IMR-90 (cell line): ENCODE measurements at regions not wholly inside any gene's neighbourhood (a gene's known extent, or its start where the extent isn't known, plus 50 kb on each side); places are given as distances from the start of the nearest gene placed in this dataset.

Source experiments
- ATAC-seq: fragments of 200-7000 bp; cut with Tn5 transposase; 2 replicates; pipeline ENCODE4 v1.9.1; 2020; ENCODE audit warnings: low read depth, mild to moderate bottlenecking, moderate library complexity
- BruUV-seq: library from RNA; stranded (reverse); fragments of 400-500 nt; replicated peaks from 2 replicates; lab custom pipeline; 2021; lab: Mats Ljungman, UMichigan
- CTCF ChIA-PET: fragments of 300-600 bp; formaldehyde crosslinking; extraction: SDS; loops from one replicate; lab custom pipeline; 2021; ENCODE audit warnings: antibody characterized with exemption; lab: Yijun Ruan, JAX
- POLR2A ChIA-PET: fragments of 300-600 bp; sonication (Branson Sonifier 250); formaldehyde crosslinking; loops from one replicate; lab custom pipeline; 2022; ENCODE audit warnings: antibody characterized with exemption; ENCODE audit not compliant: unreplicated experiment; lab: Charles Lee
- DNase-seq: peaks from one replicate; pipeline ENCODE4 v3.0.0; 2013
- H2AFZ ChIP-seq: replicated peaks from 2 replicates; pipeline ENCODE3; 2013; ENCODE audit warnings: low read length, mild to moderate bottlenecking; ENCODE audit not compliant: poor library complexity
- H2AK5ac ChIP-seq: 2 replicates; pipeline ENCODE4 v1.6.1; 2013; ENCODE audit warnings: low read depth, low read length, inconsistent platforms
- H2AK9ac ChIP-seq: replicated peaks from 2 replicates; pipeline ENCODE3; 2013; ENCODE audit warnings: mild to moderate bottlenecking, low read depth, low read length, moderate library complexity; ENCODE audit not compliant: poor library complexity
- H2BK120ac ChIP-seq: 2 replicates; pipeline ENCODE4 v1.6.1; 2013; ENCODE audit warnings: low read depth, low read length, inconsistent platforms
- H2BK15ac ChIP-seq: 3 replicates; pipeline ENCODE4 v1.6.1; 2013; ENCODE audit warnings: low read depth, low read length, inconsistent platforms
- H2BK20ac ChIP-seq: 2 replicates; pipeline ENCODE4 v1.6.1; 2013; ENCODE audit warnings: low read depth, mild to moderate bottlenecking, inconsistent platforms, low read length, moderate library complexity
- H2BK5ac ChIP-seq: 2 replicates; pipeline ENCODE4 v1.6.1; 2013; ENCODE audit warnings: mild to moderate bottlenecking, low read depth, low read length, inconsistent platforms; ENCODE audit not compliant: poor library complexity, severe bottlenecking
- H3K14ac ChIP-seq: replicated peaks from 2 replicates; pipeline ENCODE4 v1.6.1; 2013; ENCODE audit warnings: low read depth, low read length, inconsistent platforms
- H3K18ac ChIP-seq: 2 replicates; pipeline ENCODE4 v1.6.1; 2013; ENCODE audit warnings: low read depth, low read length, control low read depth
- H3K23ac ChIP-seq: 2 replicates; pipeline ENCODE4 v1.6.1; 2013; ENCODE audit warnings: low read depth, low read length, inconsistent platforms
- H3K27ac ChIP-seq: 2 replicates; pipeline ENCODE4 v1.5.1; 2013; ENCODE audit warnings: mild to moderate bottlenecking, control low read depth, low read length; ENCODE audit not compliant: insufficient read depth
- H3K27me3 ChIP-seq: 2 replicates; pipeline ENCODE4 v1.6.1; 2013; ENCODE audit warnings: low read length; ENCODE audit not compliant: control insufficient read depth, insufficient read depth
- H3K36me3 ChIP-seq: 2 replicates; pipeline ENCODE4 v1.6.1; 2013; ENCODE audit warnings: low read length, mixed read lengths; ENCODE audit not compliant: control insufficient read depth, insufficient read depth
- H3K4ac ChIP-seq: 2 replicates; pipeline ENCODE4 v1.6.1; 2013; ENCODE audit warnings: low read depth, low read length, inconsistent platforms
- H3K4me1 ChIP-seq: 2 replicates; pipeline ENCODE4 v1.6.1; 2013; ENCODE audit warnings: low read length, mixed read lengths; ENCODE audit not compliant: control insufficient read depth, insufficient read depth
- H3K4me2 ChIP-seq: 2 replicates; pipeline ENCODE4 v1.6.1; 2013; ENCODE audit warnings: low read depth, mild to moderate bottlenecking, control low read depth, low read length, moderate library complexity
- H3K4me3 ChIP-seq: 2 replicates; pipeline ENCODE4 v1.5.1; 2013; ENCODE audit warnings: low read depth, mild to moderate bottlenecking, control low read depth, low read length, moderate library complexity; ENCODE audit not compliant: insufficient read depth
- H3K56ac ChIP-seq: 2 replicates; pipeline ENCODE4 v1.6.1; 2013; ENCODE audit warnings: low read length, inconsistent platforms; ENCODE audit not compliant: insufficient read depth; ENCODE audit errors: extremely low read depth
- H3K79me1 ChIP-seq, 2 experiments: 2 replicates each; pipeline ENCODE4 v1.6.1; 2013; ENCODE audit warnings: low read length in 2 of 2, inconsistent platforms in 1 of 2, low read depth in 1 of 2
- H3K9ac ChIP-seq: 2 replicates; pipeline ENCODE4 v1.6.1; 2013; ENCODE audit warnings: low read depth, low read length, control low read depth
- H3K9me1 ChIP-seq: 2 replicates; pipeline ENCODE4 v1.6.1; 2013; ENCODE audit warnings: low read length, inconsistent platforms; ENCODE audit not compliant: insufficient read depth
- H3K9me3 ChIP-seq: 2 replicates; pipeline ENCODE4 v1.6.1; 2013; ENCODE audit warnings: low read length; ENCODE audit not compliant: control insufficient read depth, insufficient read depth
- H4K20me1 ChIP-seq: 2 replicates; pipeline ENCODE4 v1.6.1; 2013; ENCODE audit warnings: low read length, inconsistent platforms; ENCODE audit not compliant: insufficient read depth
- H4K5ac ChIP-seq: 2 replicates; pipeline ENCODE4 v1.6.1; 2013; ENCODE audit warnings: mild to moderate bottlenecking, low read depth, low read length, control low read depth
- H4K8ac ChIP-seq, 2 experiments: 2 replicates each; pipeline ENCODE4 v1.6.1; 2013; ENCODE audit warnings: low read depth in 2 of 2, low read length in 2 of 2, control low read depth in 1 of 2, inconsistent platforms in 1 of 2
- H4K91ac ChIP-seq: 2 replicates; pipeline ENCODE4 v1.6.1; 2013; ENCODE audit warnings: low read depth, low read length, inconsistent platforms; ENCODE audit not compliant: insufficient read depth
- BHLHE40 ChIP-seq: fragments of 150-350 bp; IDR thresholded peaks from 2 replicates; pipeline ENCODE4 v1.6.1; 2016; ENCODE audit warnings: mild to moderate bottlenecking, low read depth, low read length
- CEBPB ChIP-seq: IDR thresholded peaks from 2 replicates; pipeline ENCODE4 v1.6.1; 2012; ENCODE audit warnings: low read depth, low read length, improper control_type of control experiment
- CHD1 ChIP-seq: IDR thresholded peaks from 2 replicates; pipeline ENCODE4 v1.6.1; 2012; ENCODE audit warnings: low read depth, low read length, improper control_type of control experiment
- FOS ChIP-seq: fragments of 150-350 bp; IDR thresholded peaks from 2 replicates; pipeline ENCODE4 v1.6.1; 2016; ENCODE audit warnings: low read depth, low read length
- MAFK ChIP-seq: IDR thresholded peaks from 2 replicates; pipeline ENCODE4 v1.6.1; 2012; ENCODE audit warnings: low read depth, low read length, improper control_type of control experiment
- MAZ ChIP-seq: IDR thresholded peaks from 2 replicates; pipeline ENCODE4 v1.6.1; 2012; ENCODE audit warnings: low read depth, mild to moderate bottlenecking, low read length, improper control_type of control experiment, moderate library complexity, borderline replicate concordance
- MXI1 ChIP-seq: IDR thresholded peaks from 2 replicates; pipeline ENCODE4 v1.6.1; 2012; ENCODE audit warnings: low read depth, mild to moderate bottlenecking, low read length, moderate library complexity, borderline replicate concordance
- NFE2L2 ChIP-seq: fragments of 150-350 bp; IDR thresholded peaks from 2 replicates; pipeline ENCODE4 v1.6.1; 2016; ENCODE audit warnings: low read depth, mild to moderate bottlenecking, low read length
- POLR2A ChIP-seq: IDR thresholded peaks from 2 replicates; pipeline ENCODE4 v1.6.1; 2012; ENCODE audit warnings: mild to moderate bottlenecking, low read depth, low read length
- RAD21 ChIP-seq: IDR thresholded peaks from 2 replicates; pipeline ENCODE4 v1.6.1; 2012; ENCODE audit warnings: low read length, improper control_type of control experiment
- RCOR1 ChIP-seq: IDR thresholded peaks from 2 replicates; pipeline ENCODE4 v1.6.1; 2012; ENCODE audit warnings: mild to moderate bottlenecking, low read length, improper control_type of control experiment; ENCODE audit not compliant: insufficient replicate concordance
- RFX5 ChIP-seq: IDR thresholded peaks from 2 replicates; pipeline ENCODE4 v1.8.0; 2012; ENCODE audit warnings: low read depth, mild to moderate bottlenecking, low read length, moderate library complexity
- SMC3 ChIP-seq: fragments of 150-350 bp; IDR thresholded peaks from 2 replicates; pipeline ENCODE4 v1.6.1; 2016; ENCODE audit warnings: low read depth, mild to moderate bottlenecking, antibody characterized with exemption, low read length, moderate library complexity
- WGBS, 2 experiments: methylation state at CpG; one replicate each; pipeline versions ENCODE4 v1.1.5 to v1.1.7; 2013; ENCODE audit warnings: missing lambda C conversion rate in 2 of 2; ENCODE audit not compliant: insufficient read length in 1 of 2; ENCODE audit errors: extremely low coverage in 2 of 2; 5-methylcytosine and 5-hydroxymethylcytosine counted together
- dilution Hi-C: fragments of 300-500 bp; cut with HindIII; formaldehyde crosslinking; loops from one replicate; pipeline ENCODE4 v1.14.3; 2018; ENCODE audit warnings: low sequenced_read_pairs; ENCODE audit not compliant: unreplicated experiment
- in situ Hi-C: fragments of 300-500 bp; cut with MboI; formaldehyde crosslinking; loops from 3 replicates; pipeline ENCODE4 v1.14.3; 2019; ENCODE audit warnings: low sequenced_read_pairs, inconsistent platforms, mixed read lengths
- intact Hi-C: fragments of 100-400 bp; cut with micrococcal nuclease; formaldehyde crosslinking; loops from 2 replicates; pipeline ENCODE4 v1.10.0; 2022
- TF ChIP-seq, protein P1 (sequence below): conservative IDR thresholded peaks from 2 replicates; pipeline ENCODE4 v1.5.1; 2012; ENCODE audit warnings: mild to moderate bottlenecking, low read depth, low read length, improper control_type of control experiment
- TF ChIP-seq, protein P2 (sequence below): fragments of 150-350 bp; IDR thresholded peaks from 2 replicates; pipeline ENCODE4 v1.6.1; 2016; ENCODE audit warnings: low read depth, mild to moderate bottlenecking, low read length, moderate library complexity, borderline replicate concordance
- TF ChIP-seq, protein P3 (sequence below): fragments of 150-350 bp; IDR thresholded peaks from 2 replicates; pipeline ENCODE4 v1.6.1; 2017; ENCODE audit warnings: mild to moderate bottlenecking, antibody characterized with exemption, low read length, low read depth

DNA sequence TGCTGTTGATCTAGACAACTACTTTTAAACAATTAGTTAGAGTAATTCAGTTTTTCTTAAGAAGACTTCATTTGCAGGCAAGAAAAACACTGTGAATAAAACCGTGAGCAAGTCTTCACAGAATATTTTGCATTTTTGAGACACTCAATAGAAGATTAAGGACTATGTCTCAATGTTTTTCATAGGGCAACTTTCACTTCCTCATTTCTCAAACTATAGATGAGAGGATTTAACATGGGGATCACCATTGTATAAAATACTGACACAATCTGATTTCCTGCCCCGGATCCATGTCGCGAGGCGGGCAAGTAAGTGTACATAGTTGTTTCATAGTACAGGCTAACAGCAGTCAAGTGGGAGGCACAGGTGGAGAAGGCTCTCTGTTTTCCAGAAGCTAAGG lies 108.8 kb upstream of the IGSF1 start:
- dilution Hi-C loops, result no loop called here

More for the DNA sequence above, 108.8 kb upstream of the IGSF1 start:
- H3K27me3 ChIP-seq, result no peaks in the 10 kb centered on the region; the same call in 1 of the 2 replicates
- H3K79me1 ChIP-seq, result no peaks in the 10 kb centered on the region
- H2BK15ac ChIP-seq, result no peak overlapping the region
- intact Hi-C loops, result no loop called here
- no peak overlapping the region for H4K91ac ChIP-seq
- TF ChIP-seq RAD21, result no peak
- no peak for TF ChIP-seq RCOR1
- no peak for TF ChIP-seq SMC3
- no peak for TF ChIP-seq MXI1
- TF ChIP-seq MAZ, result no peak
- TF ChIP-seq, protein P1, sequence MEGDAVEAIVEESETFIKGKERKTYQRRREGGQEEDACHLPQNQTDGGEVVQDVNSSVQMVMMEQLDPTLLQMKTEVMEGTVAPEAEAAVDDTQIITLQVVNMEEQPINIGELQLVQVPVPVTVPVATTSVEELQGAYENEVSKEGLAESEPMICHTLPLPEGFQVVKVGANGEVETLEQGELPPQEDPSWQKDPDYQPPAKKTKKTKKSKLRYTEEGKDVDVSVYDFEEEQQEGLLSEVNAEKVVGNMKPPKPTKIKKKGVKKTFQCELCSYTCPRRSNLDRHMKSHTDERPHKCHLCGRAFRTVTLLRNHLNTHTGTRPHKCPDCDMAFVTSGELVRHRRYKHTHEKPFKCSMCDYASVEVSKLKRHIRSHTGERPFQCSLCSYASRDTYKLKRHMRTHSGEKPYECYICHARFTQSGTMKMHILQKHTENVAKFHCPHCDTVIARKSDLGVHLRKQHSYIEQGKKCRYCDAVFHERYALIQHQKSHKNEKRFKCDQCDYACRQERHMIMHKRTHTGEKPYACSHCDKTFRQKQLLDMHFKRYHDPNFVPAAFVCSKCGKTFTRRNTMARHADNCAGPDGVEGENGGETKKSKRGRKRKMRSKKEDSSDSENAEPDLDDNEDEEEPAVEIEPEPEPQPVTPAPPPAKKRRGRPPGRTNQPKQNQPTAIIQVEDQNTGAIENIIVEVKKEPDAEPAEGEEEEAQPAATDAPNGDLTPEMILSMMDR, result no peak
- TF ChIP-seq, protein P2, sequence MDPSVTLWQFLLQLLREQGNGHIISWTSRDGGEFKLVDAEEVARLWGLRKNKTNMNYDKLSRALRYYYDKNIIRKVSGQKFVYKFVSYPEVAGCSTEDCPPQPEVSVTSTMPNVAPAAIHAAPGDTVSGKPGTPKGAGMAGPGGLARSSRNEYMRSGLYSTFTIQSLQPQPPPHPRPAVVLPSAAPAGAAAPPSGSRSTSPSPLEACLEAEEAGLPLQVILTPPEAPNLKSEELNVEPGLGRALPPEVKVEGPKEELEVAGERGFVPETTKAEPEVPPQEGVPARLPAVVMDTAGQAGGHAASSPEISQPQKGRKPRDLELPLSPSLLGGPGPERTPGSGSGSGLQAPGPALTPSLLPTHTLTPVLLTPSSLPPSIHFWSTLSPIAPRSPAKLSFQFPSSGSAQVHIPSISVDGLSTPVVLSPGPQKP, result no peak
- no peak for TF ChIP-seq POLR2A
- TF ChIP-seq CEBPB, result no peak
- no peak for TF ChIP-seq BHLHE40
- TF ChIP-seq CHD1, result no peak
- TF ChIP-seq FOS, result no peak
- no peak for TF ChIP-seq MAFK
- TF ChIP-seq NFE2L2, result no peak
- TF ChIP-seq, protein P3, sequence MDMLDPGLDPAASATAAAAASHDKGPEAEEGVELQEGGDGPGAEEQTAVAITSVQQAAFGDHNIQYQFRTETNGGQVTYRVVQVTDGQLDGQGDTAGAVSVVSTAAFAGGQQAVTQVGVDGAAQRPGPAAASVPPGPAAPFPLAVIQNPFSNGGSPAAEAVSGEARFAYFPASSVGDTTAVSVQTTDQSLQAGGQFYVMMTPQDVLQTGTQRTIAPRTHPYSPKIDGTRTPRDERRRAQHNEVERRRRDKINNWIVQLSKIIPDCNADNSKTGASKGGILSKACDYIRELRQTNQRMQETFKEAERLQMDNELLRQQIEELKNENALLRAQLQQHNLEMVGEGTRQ, result no peak
- no peak for TF ChIP-seq RFX5
- H3K9me1 ChIP-seq, result no peaks in the 10 kb centered on the region
- H4K8ac ChIP-seq, result no peak overlapping the region
- H2AFZ ChIP-seq, result no peak overlapping the region
- no peak overlapping the region for H3K56ac ChIP-seq
- no peak for DNase-seq
- no TSS peak for BruUV-seq
- H3K4me3 ChIP-seq, result no peak overlapping the region
- H4K20me1 ChIP-seq, result no peaks in the 10 kb centered on the region
- no peak overlapping the region for H2AK5ac ChIP-seq
- no peak overlapping the region for H3K4me2 ChIP-seq
- ATAC-seq, result no peak
- H3K18ac ChIP-seq, result no peak overlapping the region
- H3K27ac ChIP-seq, result no peak overlapping the region
- no peak overlapping the region for H3K14ac ChIP-seq
- H2BK5ac ChIP-seq, result no peak overlapping the region
- no peaks in the 10 kb centered on the region for H3K4me1 ChIP-seq
- no peak overlapping the region for H3K23ac ChIP-seq
- no peak overlapping the region for H2BK20ac ChIP-seq
- CTCF ChIA-PET, result no interaction called here
- H4K5ac ChIP-seq, result no peak overlapping the region
- peaks cover 2% of the 10 kb centered on the region; the same call in 1 of the 2 replicates for H3K9me3 ChIP-seq
- POLR2A ChIA-PET, result no interaction called here
- no CpG with 5 or more reads among the region's 5 CpGs for WGBS, 2 experiments
- H3K36me3 ChIP-seq, result no peaks in the 10 kb centered on the region
- no peak overlapping the region for H2BK120ac ChIP-seq
- H3K4ac ChIP-seq, result no peak overlapping the region
- no peak overlapping the region for H2AK9ac ChIP-seq
- H3K9ac ChIP-seq, result no peak overlapping the region
- in situ Hi-C loops, result no loop called here
